ENCODE measurements at regions not wholly inside any gene's neighbourhood (a gene's known extent, or its start where the extent isn't known, plus 50 kb on each side); places are given as distances from the start of the nearest gene placed in this dataset.
A peak's percentile ranks its signal among the peaks of the same experiment; 100 is the strongest.

- DNase-seq (ENCODE audit: low spot score) (peak; percentile 59), FAIRE-seq (no peak)
Measured at GRCh38 chr3:23079976-23080375, 123.2 kb upstream of the UBE2E2 start.

- FAIRE-seq: no peak
- DNase-seq (ENCODE audit: low spot score): no peak
Measured at GRCh38 chr3:23083701-23084100, 119.4 kb upstream of the UBE2E2 start.

GRCh38 chr3:23084367-23084766 is 118.8 kb upstream of the UBE2E2 start:
- DNase-seq (ENCODE audit: low spot score): no peak
- FAIRE-seq: no peak

- FAIRE-seq (no peak), DNase-seq (ENCODE audit: low spot score) (no peak)
Measured at GRCh38 chr3:23085261-23085660, 117.9 kb upstream of the UBE2E2 start.

GRCh38 chr3:23086331-23086730 is 116.8 kb upstream of the UBE2E2 start:
- DNase-seq (ENCODE audit: low spot score) (no peak), FAIRE-seq (no peak)

- DNase-seq (ENCODE audit: low spot score): no peak
- no peak for FAIRE-seq
Measured at GRCh38 chr3:23086831-23087230, 116.3 kb upstream of the UBE2E2 start.

- FAIRE-seq: no peak
- no peak for DNase-seq (ENCODE audit: low spot score)
Measured at GRCh38 chr3:23094412-23094811, 108.7 kb upstream of the UBE2E2 start.

- FAIRE-seq: peak; percentile 92
- DNase-seq (ENCODE audit: low spot score): peak; percentile 82
Measured at GRCh38 chr3:23094890-23095462, 108.2 kb upstream of the UBE2E2 start.

- FAIRE-seq (no peak), DNase-seq (ENCODE audit: low spot score) (no peak)
Measured at GRCh38 chr3:23096041-23096440, 107.1 kb upstream of the UBE2E2 start.

GRCh38 chr3:23099021-23099420 is 104.1 kb upstream of the UBE2E2 start:
- no peak for DNase-seq (ENCODE audit: low spot score)
- no peak for FAIRE-seq

GRCh38 chr3:23099677-23100076 is 103.5 kb upstream of the UBE2E2 start:
- DNase-seq (ENCODE audit: low spot score) (no peak), FAIRE-seq (no peak)

GRCh38 chr3:23100106-23100505 is 103.0 kb upstream of the UBE2E2 start:
- DNase-seq (ENCODE audit: low spot score) (no peak), FAIRE-seq (no peak)

- FAIRE-seq (no peak), DNase-seq (ENCODE audit: low spot score) (no peak)
Measured at GRCh38 chr3:23103764-23104163, 99.4 kb upstream of the UBE2E2 start.

GRCh38 chr3:23105048-23105447 is 98.1 kb upstream of the UBE2E2 start:
- no peak for FAIRE-seq
- DNase-seq (ENCODE audit: low spot score): no peak

GRCh38 chr3:23106666-23107065 is 96.5 kb upstream of the UBE2E2 start:
- DNase-seq (ENCODE audit: low spot score) (no peak), FAIRE-seq (no peak)

GRCh38 chr3:23107221-23107620 is 95.9 kb upstream of the UBE2E2 start:
- DNase-seq (ENCODE audit: low spot score) (no peak), FAIRE-seq (no peak)

- DNase-seq (ENCODE audit: low spot score) (no peak), FAIRE-seq (no peak)
Measured at GRCh38 chr3:23108451-23109057, 94.6 kb upstream of the UBE2E2 start.

GRCh38 chr3:23111286-23111685 is 91.8 kb upstream of the UBE2E2 start:
- DNase-seq (ENCODE audit: low spot score) (no peak), FAIRE-seq (no peak)

GRCh38 chr3:23111797-23112196 is 91.3 kb upstream of the UBE2E2 start:
- FAIRE-seq (no peak), DNase-seq (ENCODE audit: low spot score) (no peak)

- DNase-seq (ENCODE audit: low spot score) (no peak), FAIRE-seq (no peak)
Measured at GRCh38 chr3:23112491-23112890, 90.6 kb upstream of the UBE2E2 start.

- DNase-seq (ENCODE audit: low spot score) (no peak), FAIRE-seq (no peak)
Measured at GRCh38 chr3:23113455-23114171, 89.5 kb upstream of the UBE2E2 start.

GRCh38 chr3:23114432-23114831 is 88.7 kb upstream of the UBE2E2 start:
- DNase-seq (ENCODE audit: low spot score) (no peak), FAIRE-seq (no peak)
